GM12878 (cell line): ENCODE measurements at regions not wholly inside any gene's neighbourhood (a gene's known extent, or its start where the extent isn't known, plus 50 kb on each side); places are given as distances from the start of the nearest gene placed in this dataset.

Source experiments
- BCL11A ChIP-seq: IDR thresholded peaks from 2 replicates; pipeline ENCODE4 v1.6.1; 2011; ENCODE audit warnings: low read depth, low read length
- BRCA1 ChIP-seq: IDR thresholded peaks from 2 replicates; pipeline ENCODE4 v1.6.1; 2011; ENCODE audit warnings: low read depth, low read length, improper control_type of control experiment
- CBFB ChIP-seq: IDR thresholded peaks from 2 replicates; pipeline ENCODE4 v1.6.1; 2016; ENCODE audit warnings: antibody characterized with exemption, low read depth
- CTCF ChIP-seq, 3 experiments: IDR thresholded peaks in 2 of 3; conservative IDR thresholded peaks in 1 of 3; 2 replicates each; pipeline ENCODE4 v1.5.1; 2011; ENCODE audit warnings: low read depth in 3 of 3, low read length in 3 of 3, mild to moderate bottlenecking in 3 of 3, control low read depth in 2 of 3, moderate library complexity in 2 of 3, inconsistent platforms in 1 of 3, mixed read lengths in 1 of 3; ENCODE audit not compliant: control insufficient read depth in 2 of 3, insufficient read depth in 1 of 3; ENCODE audit errors: extremely low read depth in 1 of 3
- CUX1 ChIP-seq: IDR thresholded peaks from 2 replicates; pipeline ENCODE4 v1.6.1; 2012; ENCODE audit warnings: improper control_type of control experiment, low read depth, low read length; ENCODE audit not compliant: insufficient replicate concordance
- DPF2 ChIP-seq: fragments of 450-650 bp; IDR thresholded peaks from 2 replicates; pipeline ENCODE4 v1.6.1; 2017; ENCODE audit warnings: mild to moderate bottlenecking
- ESRRA ChIP-seq: IDR thresholded peaks from 2 replicates; pipeline ENCODE4 v1.6.1; 2012; ENCODE audit warnings: mild to moderate bottlenecking, low read length, improper control_type of control experiment
- HDGF ChIP-seq: fragments of 450-650 bp; IDR thresholded peaks from 2 replicates; pipeline ENCODE4 v1.6.1; 2016; ENCODE audit warnings: antibody characterized with exemption
- IRF4 ChIP-seq: IDR thresholded peaks from 2 replicates; pipeline ENCODE4 v1.6.1; 2011; ENCODE audit warnings: low read depth, low read length
- JUND ChIP-seq: IDR thresholded peaks from 2 replicates; pipeline ENCODE4 v1.6.1; 2012; ENCODE audit warnings: low read depth, mild to moderate bottlenecking, low read length, improper control_type of control experiment, moderate library complexity
- MAX ChIP-seq: IDR thresholded peaks from 2 replicates; pipeline ENCODE4 v1.6.1; 2012; ENCODE audit warnings: low read depth, low read length, improper control_type of control experiment
- MLLT1 ChIP-seq: fragments of 450-650 bp; IDR thresholded peaks from 2 replicates; pipeline ENCODE4 v1.6.1; 2016; ENCODE audit warnings: mild to moderate bottlenecking
- PBX3 ChIP-seq: IDR thresholded peaks from 2 replicates; pipeline ENCODE4 v1.6.1; 2011; ENCODE audit warnings: mild to moderate bottlenecking, low read depth, low read length, moderate library complexity; ENCODE audit not compliant: insufficient replicate concordance
- POLR2AphosphoS2 ChIP-seq: IDR thresholded peaks from 2 replicates; pipeline ENCODE4 v1.6.1; 2011; ENCODE audit warnings: low read depth, mild to moderate bottlenecking, low read length, improper control_type of control experiment, moderate library complexity
- POLR2AphosphoS5 ChIP-seq: IDR thresholded peaks from 2 replicates; pipeline ENCODE4 v1.6.1; 2011; ENCODE audit warnings: mild to moderate bottlenecking, low read length, inconsistent platforms
- POU2F2 ChIP-seq: IDR thresholded peaks from 3 replicates; pipeline ENCODE4 v1.6.1; 2011; ENCODE audit warnings: low read depth, mild to moderate bottlenecking, low read length, borderline replicate concordance
- RB1 ChIP-seq: fragments of 450-650 bp; formaldehyde crosslinking; IDR thresholded peaks from 2 replicates; pipeline ENCODE4 v1.6.1; 2017; ENCODE audit warnings: mild to moderate bottlenecking, borderline replicate concordance
- SMARCA5 ChIP-seq: fragments of 450-650 bp; IDR thresholded peaks from 2 replicates; pipeline ENCODE4 v1.6.1; 2017; ENCODE audit warnings: mild to moderate bottlenecking
- STAT1 ChIP-seq: fragments of 450-650 bp; conservative IDR thresholded peaks from 2 replicates; pipeline ENCODE4 v1.6.1; 2014; ENCODE audit warnings: antibody characterized with exemption, mild to moderate bottlenecking
- SUZ12 ChIP-seq: fragments of 200-600 bp; sonication (generic); IDR thresholded peaks from one replicate; pipeline ENCODE4 v1.6.1; 2018; ENCODE audit warnings: antibody characterized with exemption, mild to moderate bottlenecking; ENCODE audit not compliant: unreplicated experiment
- YY1 ChIP-seq: IDR thresholded peaks from 2 replicates; pipeline ENCODE4 v1.6.1; 2011; ENCODE audit warnings: low read depth, mild to moderate bottlenecking, low read length
- ZSCAN29 ChIP-seq: fragments of 450-650 bp; IDR thresholded peaks from 2 replicates; pipeline ENCODE4 v1.6.1; 2017; ENCODE audit warnings: mild to moderate bottlenecking, moderate library complexity
- ZZZ3 ChIP-seq: IDR thresholded peaks from 2 replicates; pipeline ENCODE4 v1.6.1; 2011; ENCODE audit warnings: low read depth; ENCODE audit not compliant: control insufficient read depth, insufficient read length

- TF ChIP-seq CUX1 (no peak), HDGF (no peak), POLR2AphosphoS5 (peak; percentile 46; the same call in 1 of the 2 replicates), ZSCAN29 (no peak), BCL11A (no peak), BRCA1 (no peak), SMARCA5 (no peak), DPF2 (peak; percentile 93), MLLT1 (peak; percentile 97), ZZZ3 (no peak), RB1 (no peak), IRF4 (no peak), SUZ12 (no peak), POLR2AphosphoS2 (no peak), POU2F2 (no peak), JUND (no peak), ESRRA (no peak), PBX3 (peak; percentile 98), MAX (no peak), CBFB (no peak), CTCF (IDR thresholded peaks at IDR 0.05 in 2 of 3, conservative IDR thresholded peaks at IDR 0.05 in 1 of 3; ENCODE audit: control insufficient read depth in 2 of 3, extremely low read depth in 1 of 3, insufficient read depth in 1 of 3, low read depth in 3 of 3, low read length in 3 of 3) (no peak), STAT1 (no peak), YY1 (0 out of 2 replicates have a peak, but pooled peaks have one; percentile 15)
These were observed 61.9 kb upstream of the TAGAP start (continued) for GRCh38 chr6:159106627-159107241.
